ENCODE measurements at regions not wholly inside any gene's neighbourhood (a gene's known extent, or its start where the extent isn't known, plus 50 kb on each side); places are given as distances from the start of the nearest gene placed in this dataset.

DNA sequence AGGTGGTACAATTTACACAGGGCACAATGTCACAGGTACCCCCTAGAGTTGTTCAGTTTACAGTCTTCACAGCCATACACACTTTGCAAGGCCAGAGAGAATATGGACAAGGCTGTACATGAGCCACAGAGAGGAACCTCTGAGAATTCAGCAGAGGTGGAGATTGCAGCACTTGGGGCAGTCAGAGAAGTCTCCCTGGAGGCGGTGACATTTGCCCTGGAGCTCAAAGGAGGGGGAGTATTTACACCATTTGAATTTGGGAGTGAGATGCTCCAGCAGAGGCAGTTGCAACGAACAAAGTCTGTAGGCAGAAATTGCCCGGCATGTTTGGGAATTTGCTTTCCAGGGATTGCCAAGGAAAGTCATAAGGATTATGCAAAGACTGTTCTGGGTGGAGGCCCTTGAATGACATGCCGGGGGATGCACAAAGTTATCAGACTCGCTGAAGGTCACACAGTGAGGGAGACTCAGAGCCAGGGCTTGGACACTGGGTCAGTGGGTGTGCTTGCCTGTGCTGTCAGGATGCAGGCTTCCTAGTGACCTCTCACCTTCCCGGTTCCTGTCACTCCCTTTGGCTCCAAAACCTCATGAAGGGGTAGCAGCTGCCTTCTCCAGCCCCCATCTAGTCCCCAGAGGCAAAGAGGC, 160.7 kb upstream of the PCBD1 start:
- no peak for DNase-seq

DNA sequence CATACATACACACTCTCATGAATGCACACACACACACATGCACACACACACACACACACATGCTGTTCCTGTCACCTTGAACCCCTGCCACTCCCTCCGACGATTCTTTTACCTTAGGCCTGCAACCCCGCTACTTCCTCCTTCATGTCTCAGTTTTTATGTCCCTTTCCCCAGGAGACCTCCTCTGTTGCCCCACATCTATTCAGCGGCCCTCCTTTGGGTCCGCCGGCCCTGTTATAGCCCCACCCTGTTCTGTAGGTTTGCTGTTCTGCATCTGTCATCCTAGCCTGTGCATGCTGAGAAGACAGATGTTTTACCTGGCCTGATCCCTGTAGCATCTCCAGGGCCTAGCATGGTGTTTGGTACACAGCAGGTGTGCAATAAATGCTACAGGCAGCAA, 161.6 kb upstream of the PCBD1 start:
- DNase-seq = no peak

DNA sequence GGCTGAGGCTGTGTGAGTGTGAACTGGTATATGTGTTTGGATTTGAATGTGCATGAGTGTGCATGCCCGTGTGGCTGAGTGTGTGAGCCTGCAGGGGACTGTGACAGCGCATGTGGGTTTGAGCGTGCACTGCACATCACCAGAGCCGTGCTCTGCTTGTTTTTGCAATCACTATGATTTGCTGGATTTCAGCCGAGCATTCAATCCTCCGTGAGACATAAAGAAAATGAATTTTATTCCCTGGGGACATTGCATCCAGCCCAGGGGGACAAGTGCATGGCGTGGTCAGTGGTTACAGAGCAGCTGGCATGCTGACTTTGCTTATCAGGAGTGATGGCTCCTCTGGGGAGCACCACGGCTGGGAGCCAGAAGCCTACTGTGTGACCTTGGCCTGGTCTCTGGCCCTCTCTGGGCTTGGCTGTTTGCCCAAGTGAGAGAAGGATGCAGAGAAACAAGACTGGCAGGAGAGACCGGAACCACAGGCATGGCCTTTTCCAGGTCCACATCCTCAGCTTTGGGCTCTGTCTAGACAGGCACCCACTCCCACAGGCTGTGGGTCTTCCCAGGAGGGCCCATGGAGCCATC, 160.2 kb upstream of the UNC5B start:
- DNase-seq = no peak

DNA sequence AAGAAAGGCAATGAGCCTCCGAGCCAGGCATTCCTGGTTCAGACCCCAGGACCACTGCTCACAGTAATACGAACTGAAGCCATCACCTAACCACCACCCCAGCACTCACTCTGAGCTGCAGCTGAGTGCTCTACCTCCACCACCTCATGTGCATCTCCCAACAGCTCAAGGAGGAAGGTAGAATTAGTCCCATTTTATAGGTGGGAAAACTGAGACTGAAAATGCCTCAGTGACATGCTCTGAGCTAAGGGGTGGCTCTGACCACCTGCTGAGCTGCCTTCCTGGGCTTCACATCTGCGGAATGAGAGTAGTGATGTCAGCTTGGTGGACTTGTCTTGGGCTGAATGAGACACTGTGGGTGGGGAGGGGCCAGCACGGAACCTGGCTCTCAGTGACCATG, 159.7 kb upstream of the UNC5B start:
- no peak for DNase-seq

DNA sequence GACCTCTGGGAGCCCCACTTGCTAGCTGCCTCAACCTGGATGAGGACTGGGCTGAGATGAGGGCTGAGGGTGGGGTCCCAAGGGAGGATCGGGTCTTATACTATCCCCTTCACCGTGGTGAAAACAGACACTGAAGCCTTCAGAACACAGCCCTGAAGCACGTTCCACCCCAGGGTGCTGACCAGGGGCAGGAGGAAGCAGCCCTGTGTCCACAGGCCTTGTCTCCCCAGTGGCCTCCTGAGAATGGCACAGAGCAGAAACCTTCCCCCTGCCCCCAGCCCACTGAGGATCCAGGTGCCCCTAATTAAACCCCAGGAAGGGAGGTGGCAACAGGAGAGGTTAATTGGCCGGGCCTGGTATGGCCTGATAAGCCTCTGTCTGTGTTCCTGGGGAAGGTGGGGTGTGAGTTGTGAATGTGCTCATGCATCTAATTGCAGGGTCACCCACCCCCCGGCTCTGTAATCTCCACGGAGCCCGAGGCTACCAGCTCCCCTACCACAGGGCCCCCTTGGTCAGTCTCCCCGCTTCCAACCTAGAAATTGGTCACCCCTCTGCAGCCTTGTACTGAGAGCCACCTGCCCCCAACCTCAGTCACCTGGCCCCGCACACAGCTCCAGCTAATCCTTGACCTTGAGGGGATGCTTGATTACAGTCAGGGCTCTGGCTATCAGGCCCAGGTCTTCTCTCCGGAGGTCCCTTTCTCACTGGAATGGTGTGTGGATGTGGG, 159.0 kb upstream of the UNC5B start:
- DNase-seq = no peak

DNA sequence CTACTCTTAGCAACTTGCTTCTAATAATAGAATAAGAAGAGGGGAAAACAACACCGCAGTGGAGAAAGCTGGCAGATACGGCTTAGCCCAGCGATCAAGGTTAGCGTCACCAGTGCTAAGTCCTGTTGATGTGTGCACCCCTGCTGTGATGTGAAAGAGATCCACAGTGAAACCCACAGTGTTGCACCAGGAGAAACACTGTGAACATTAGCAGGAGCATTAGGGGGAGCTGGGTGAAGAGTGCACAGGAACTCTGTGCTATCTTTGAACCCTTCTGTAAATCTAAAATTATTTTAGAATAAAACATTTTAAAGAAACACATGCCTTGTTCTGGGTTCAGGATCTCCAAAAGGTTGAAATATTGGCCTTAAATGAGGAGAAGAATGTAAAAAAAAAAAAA, 154.1 kb upstream of the UNC5B start:
- no peak for DNase-seq

DNA sequence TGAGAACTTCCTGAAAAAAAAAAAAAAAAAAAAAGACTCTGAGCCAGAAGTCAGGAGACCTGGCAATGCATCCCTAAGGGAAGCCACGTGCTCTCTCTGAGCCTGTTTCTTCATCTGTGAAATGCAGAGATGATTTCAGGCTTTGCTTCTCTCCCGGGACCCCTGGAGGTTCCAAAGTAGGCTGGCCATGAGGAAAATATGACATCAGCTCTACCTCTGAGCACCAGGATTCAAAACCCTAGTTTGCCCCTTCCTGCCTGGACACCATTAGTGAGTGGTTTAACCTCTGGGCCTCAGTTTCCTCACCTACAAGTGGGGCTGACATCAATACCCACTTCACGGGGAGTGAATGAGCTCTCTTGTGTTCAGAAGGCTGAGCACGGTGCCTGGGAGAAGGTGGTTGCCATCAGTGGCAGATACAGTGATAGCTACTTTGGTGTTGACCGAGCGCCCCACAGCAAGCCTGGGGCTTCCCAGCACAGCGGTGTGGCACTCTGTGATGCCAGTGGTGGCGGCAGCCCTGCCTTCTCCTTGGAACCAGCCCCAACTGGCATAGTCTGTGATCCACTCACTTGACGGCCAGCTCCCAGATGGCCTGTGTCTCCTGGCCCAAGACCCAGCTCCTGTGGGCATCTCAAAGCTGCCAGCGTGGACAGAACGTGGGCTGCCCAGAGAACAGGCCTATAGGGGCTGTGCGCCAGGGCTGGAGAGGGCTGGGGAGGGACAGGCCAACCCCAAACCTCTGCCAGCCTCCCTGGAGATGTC, 153.1 kb upstream of the UNC5B start:
- no peak for DNase-seq

DNA sequence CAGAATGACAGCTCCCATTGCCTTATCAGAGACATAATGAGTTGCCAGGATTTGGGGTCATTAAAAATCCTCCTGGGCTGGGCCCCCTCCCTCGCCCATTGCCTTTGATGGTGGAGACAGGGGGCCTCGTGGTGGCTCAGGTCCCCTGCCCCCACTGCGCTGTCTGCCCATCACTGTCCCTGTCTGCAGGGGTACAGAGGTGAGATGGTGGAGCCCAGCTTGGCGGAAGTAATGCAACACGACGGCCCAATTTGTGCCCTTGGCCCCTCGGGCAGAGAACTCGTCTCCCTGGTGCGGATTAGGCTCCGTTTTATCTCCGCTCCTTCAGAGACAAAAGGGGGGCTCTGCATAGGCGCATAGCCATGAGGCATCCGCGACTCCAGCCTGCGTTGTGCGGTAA, 152.4 kb upstream of the UNC5B start:
- no peak for DNase-seq

DNA sequence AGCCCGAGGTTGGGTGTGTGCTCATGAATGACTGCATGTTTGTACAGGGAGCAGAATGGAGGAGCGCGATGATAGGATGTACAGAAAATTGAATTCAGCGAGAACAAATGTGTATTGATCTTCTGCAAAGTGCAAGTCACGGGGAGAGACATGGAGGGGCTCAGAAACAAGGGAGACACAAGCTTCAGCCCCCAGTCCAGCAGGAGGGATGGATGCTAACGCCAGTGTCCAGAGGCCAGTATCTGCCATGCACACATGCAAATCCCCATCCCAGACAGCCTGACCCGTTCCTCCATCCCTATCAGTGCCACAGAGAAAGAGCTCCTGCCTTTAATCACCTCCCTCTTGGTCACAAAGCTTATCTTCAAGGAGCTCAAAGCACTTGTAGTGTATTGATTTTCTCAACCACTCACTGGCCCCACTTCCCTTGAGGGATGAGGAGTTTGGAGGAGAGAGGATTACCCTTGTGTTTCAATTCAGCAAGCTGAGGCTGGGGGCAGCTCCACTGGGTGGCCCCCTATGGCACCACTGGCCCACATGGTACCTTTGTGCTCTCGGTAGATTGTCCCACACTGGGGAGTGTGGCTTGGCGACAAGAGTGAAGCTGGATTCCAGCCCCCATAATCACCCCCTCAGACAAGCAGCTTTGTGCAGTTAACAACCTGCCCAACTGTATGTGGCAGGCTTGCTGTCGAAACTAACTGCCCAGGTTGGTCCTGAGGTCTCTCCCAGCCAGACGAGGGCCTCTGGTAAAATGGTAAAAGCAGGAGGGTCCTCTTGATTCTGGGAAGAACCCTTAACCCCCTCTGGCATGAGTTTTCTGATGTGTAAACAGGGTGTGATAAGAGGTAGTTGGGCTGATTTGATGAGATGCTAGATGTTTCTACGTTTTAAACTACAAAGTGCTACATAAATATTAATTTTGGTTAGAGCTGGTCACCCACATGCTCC, 151.6 kb upstream of the UNC5B start:
- DNase-seq = no peak

DNA sequence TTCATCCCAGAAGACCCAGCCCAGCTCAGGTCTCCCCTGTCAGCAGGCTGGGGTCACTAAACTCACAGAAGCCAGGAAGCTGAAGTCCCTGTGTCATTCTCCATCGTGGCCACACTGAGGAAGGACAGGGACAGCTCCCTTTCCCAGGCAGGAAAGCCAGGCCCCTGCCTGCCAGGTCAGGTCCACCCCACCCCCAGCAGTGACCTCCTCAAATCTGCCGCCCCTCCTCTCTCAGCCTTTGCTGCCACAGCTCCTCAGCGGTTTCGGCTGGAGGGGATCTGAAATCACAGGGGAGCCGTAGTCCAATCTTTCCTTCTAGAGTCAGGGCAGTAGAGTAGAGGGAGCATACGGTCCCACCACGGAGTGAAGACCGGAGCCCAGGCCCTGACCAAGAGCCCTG, 150.9 kb upstream of the UNC5B start:
- DNase-seq = no peak

DNA sequence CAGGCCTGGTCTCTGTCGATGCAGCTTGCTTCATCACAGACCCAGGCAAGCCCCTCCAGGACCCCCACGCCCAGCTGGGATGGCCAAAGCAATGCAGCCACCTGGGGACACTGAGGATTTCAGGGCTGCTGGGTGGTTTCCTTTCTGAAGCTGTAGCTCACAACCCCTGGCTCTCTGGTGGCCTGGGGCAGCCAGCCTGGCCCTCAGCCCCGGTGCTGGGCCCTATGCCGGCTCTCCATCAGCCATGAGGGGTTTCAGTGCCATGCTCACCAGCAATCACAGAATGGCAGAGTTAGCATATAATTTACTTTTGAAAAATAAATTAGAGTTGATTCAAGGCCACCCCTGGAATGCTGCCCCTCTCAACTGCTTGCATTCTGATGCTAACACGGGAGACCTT, 150.2 kb upstream of the UNC5B start:
- no peak for DNase-seq

DNA sequence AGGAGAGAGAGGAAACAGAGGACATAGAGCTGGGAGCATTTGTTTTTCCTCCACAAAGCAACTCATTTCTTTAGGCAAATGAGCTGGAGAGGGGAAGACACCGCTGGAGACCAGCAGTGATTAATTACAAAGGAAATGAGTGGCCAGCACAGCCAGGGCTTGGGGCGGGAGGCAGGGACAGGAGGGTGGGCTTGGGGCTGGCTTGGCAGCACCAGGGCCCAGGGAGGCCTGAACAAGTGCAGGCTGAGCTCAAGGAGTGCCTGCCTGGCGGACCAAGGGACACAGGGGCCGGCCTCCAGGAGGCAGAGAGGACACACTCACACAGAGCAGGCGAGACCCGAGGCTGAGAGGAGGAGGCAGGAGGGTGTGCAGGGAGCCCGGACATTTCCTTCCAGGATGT, 149.0 kb upstream of the UNC5B start:
- no peak for DNase-seq

DNA sequence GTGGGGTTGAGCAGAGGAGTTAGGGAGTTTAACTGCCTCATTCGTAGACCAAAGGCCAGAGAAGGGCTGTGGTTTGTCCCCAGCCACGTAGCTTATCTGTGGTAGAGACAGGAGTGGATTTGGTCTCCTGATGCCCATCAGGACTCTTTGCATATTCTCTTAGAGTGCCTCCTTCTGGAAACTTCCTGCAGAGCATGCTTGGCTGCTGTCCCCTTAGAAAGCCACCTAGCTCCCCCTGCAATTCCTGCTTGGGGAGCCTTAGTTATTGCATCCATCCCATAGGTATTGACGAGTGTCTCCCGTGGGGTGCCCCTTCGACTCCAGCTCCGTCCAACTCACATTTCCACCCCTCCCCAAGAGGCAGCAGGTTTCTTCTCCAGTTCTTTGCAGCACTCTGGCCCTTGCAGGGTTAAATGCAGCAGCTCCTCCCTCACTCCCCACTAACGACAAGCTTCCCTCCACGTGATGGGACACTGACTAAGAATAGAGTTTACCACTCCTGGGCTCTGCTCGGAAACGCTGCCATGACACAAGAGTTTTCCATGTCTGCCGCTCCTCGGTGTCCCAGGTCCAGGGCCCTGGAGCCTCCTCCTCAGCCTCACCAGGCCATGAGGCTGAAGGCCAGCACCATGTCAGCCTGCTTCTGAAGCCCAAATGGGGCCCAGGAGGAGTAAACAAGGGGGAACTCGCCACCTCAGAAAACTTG, 147.8 kb upstream of the UNC5B start:
- no peak for DNase-seq

DNA sequence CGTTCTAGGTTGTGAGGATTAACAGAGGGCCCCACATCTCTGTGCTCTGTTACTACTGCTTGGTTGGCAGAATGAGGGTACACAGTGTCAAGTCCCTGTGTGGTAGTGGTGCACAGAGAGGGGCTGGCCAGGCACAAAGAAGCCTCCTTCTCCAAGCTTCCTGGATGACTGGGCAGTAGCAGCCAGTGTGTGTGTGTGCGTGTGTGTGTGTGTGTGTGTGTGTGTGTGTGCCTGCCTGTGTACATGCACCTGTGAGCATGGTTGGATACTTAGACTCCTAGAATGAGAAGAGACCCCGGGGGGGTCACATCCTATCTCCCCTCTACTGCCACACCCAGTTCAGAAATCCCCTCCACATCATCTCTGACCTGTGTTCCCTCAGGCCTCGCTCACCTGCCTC, 146.7 kb upstream of the UNC5B start:
- no peak for DNase-seq

DNA sequence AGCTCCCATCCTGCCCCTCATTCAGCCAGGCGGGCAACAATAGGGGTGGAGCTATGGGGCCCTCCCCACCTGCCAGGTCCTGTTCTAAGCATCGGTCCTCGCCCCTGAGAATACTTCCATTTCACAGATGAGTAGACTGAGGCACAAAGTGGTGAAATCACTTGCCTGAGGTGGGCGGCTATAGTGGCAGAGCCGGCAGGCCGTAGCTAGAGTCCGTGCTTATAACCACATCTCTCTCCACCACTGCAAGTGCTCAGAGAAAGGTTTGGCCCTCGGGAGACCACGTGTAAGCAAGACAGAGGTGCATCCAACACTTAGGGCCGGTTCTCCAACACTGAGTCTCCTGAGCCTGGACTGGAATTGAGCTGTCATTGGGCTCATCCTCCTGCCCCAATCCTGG, 145.8 kb upstream of the UNC5B start:
- no peak for DNase-seq

DNA sequence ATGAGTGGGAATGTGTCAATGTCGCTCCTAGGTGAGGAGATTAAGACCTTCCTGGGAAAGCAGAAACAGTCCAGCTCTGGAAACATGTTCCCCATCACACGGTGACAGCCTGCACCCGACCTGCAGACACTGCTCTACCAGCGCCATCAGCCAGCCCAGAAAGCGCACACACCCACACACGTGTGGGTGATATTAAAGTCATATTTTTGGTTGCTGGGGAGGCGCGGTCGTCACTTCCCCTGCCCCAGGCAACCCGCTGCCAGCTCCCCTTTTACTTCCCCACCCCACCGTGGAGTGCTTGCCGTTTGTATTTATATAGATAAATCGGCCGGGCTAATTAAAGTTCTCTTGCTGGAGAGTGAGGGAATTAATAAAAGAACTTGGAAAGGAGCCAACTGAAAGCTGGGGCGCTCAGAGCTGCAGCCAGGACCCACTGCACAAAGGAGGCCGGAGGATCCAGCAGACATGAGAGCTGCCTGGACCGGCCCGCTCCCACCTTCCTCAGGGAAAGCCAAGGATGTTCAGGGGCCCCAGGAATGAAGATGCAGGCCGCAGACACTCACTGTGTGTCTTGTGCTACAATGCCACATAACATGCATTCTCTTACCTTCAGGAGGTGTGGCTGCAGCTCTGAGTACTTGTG, 145.2 kb upstream of the UNC5B start:
- no peak for DNase-seq

DNA sequence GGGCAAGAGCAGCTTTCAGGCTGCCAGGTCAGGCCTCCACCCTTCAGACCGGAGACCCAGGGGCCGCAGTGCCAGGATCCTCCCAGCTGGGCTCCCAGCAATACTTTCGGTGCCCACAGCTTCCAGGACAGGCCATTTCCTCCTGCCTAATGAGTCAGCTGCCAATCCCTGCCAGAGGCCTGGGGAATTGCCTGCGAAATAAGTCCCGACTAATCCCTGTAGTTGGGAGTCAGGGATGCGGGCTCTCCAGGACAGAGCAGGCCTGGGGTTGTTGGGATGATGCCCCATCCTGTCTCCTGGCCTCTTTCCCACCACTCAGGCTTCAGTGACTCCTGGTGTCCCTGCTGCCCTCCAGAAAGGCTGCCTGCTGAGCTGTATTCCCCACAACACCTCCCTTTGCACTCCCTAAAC, 143.5 kb upstream of the UNC5B start:
- DNase-seq = no peak

DNA sequence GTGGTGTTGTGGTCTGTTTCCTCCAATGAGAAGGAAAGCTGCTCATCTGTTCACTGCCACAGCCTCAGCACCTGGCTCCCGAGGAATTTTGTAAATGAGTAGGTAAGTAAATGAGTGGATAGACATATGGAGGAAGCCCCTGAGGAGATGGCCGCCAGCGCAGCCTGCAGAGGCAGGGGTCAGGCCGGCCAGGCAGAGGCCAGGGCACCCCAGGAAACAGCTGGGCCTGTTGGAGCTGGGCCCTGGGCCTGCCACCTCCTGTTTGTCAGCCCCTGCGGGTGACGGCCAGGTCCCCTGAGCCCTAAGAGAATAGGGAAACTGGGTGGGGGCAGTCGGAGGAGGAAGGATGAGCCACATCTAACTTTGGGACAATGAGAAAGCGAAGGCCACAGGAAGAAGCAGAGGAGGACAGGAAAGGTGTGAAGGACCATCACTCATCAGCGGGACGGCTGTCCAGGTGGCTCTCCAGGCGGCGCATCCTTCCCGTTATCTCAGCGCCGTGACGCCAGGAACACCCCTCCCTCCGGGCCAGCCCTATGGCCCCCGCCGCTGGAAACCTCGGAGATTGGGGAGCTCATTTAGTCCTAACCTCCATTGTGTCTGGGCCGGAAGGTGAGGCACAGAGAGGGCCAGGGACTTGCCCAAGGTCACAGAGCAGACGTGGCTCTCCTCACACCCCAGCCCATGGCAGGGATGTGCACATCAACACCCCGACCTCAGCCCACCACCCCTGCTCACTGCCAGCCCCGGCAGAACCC, 142.3 kb upstream of the UNC5B start:
- no peak for DNase-seq

DNA sequence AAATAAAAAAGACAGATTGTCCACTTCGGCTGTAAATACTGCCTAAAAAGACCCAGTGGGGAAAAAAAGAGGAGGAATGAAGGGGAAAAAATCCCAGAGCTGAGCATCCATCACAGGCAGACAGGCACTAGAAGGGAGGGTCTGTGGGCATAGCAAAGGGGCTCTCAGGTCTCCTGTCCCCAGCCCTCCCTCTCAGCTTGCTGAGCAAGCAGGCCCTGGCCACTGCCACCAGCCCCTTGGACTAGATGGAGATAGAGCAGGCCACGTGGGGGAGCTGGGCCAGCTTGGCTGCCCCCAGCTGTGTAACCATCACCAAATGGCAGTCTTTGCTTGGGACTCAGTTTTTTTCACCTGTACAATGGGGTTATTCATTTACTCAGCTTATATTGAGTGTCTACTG, 141.6 kb upstream of the UNC5B start:
- DNase-seq = no peak

DNA sequence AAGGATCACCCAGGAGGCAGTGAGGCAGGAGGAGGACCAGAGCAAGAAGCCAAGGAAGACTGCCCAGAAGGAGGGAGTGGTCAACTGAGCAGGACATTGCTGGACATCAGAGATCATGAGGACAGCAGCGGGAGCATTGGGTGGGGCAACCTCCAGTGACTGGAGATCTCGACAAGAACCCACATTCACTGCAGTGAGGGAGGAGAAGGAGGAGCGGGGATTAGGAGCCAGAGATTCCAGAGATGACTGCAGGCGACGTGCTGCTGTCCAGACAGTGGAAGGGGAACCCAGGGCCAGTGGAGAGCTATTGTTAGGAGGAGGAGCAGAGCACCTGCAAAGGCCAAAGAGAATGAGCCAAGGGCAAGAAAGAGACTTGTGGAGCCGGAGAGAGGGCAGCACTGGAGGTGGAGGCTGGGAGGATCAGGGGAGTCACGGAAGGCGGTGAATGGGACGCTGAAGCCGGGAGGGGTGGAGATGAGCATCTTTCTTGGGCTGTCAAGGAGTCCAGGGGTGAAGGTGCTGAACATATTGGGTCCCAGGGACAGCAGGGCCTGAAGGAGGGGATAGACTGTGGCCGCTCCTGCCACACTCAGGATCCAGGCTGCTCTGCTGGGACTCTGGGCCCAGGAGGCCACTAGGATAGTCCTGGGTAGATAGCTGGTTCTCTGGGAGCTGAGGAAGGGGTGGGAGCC, 140.1 kb upstream of the UNC5B start:
- DNase-seq = no peak

Data from stimulated activated CD4-positive, alpha-beta T cell treated with anti-CD3 and anti-CD28 coated beads, Interleukin-4, amount 100 ng/mL, for 24 hours (primary cell).